ENCODE measurements at regions not wholly inside any gene's neighbourhood (a gene's known extent, or its start where the extent isn't known, plus 50 kb on each side); places are given as distances from the start of the nearest gene placed in this dataset.
"Not testable (repeated sequence)": the region's sequence is repeated elsewhere in the genome, so short reads cannot be mapped to it uniquely, and the experiment has no call there.

GRCh38 chr6:21341910-21342309, 251.6 kb upstream of the SOX4 start:
- no peaks in the 10 kb centered on the region for H3K27me3 ChIP-seq
- TF ChIP-seq EP300 (IDR thresholded peaks at IDR 0.05) (no peak), CTCF (IDR thresholded peaks at IDR 0.05) (no peak), POLR2A (IDR thresholded peaks at IDR 0.05) (no peak)
- H3K36me3 ChIP-seq, result no peaks in the 10 kb centered on the region
- H3K9me3 ChIP-seq, result no peaks in the 10 kb centered on the region
- no peaks in the 10 kb centered on the region for H3K4me1 ChIP-seq (ENCODE audit: insufficient read depth)
- WGBS, 3 donors, result 88 to 95% (median 90%) methylated on average over 4 of the region's 4 CpGs
- H3K4me3 ChIP-seq, result no peak overlapping the region
- intact Hi-C loops (cut with DNase I), result loop anchor here in 1 of 4 donors (10.0 kb wide), 1 partner anchor 243 kb away; no protein-coding TSS in a partner anchor
- no peak for DNase-seq
- no peak overlapping the region for H3K27ac ChIP-seq

GRCh38 chr6:21342501-21342900, 251.1 kb upstream of the SOX4 start:
- Histone ChIP-seq H3K4me1 (ENCODE audit: insufficient read depth) (no peaks in the 10 kb centered on the region), H3K4me3 (no peak overlapping the region), H3K27me3 (no peaks in the 10 kb centered on the region), H3K27ac (no peak overlapping the region), H3K9me3 (no peaks in the 10 kb centered on the region), H3K36me3 (no peaks in the 10 kb centered on the region)
- no peak for TF ChIP-seq CTCF (IDR thresholded peaks at IDR 0.05)
- TF ChIP-seq EP300 (IDR thresholded peaks at IDR 0.05), result no peak
- no peak for TF ChIP-seq POLR2A (IDR thresholded peaks at IDR 0.05)
- no peak for DNase-seq
- intact Hi-C loops (cut with DNase I), result loop anchor here in 1 of 4 donors (10.0 kb wide), 1 partner anchor 242 kb away; no protein-coding TSS in a partner anchor
- 76 to 85% (median 84%) methylated on average over 8 of the region's 8 CpGs for WGBS, 3 donors

- H3K27me3 ChIP-seq; H3K9me3 ChIP-seq; DNase-seq; H3K36me3 ChIP-seq; H3K4me1 ChIP-seq (ENCODE audit: insufficient read depth); H3K4me3 ChIP-seq; H3K27ac ChIP-seq: not testable (repeated sequence)
- intact Hi-C loops (cut with DNase I), result loop anchor here in 1 of 4 donors (10.0 kb wide), 1 partner anchor 239 kb away; no protein-coding TSS in a partner anchor
- WGBS, 3 donors, result 96 to 100% (median 97%) methylated on average over 1 of the region's 1 CpG
Measured at GRCh38 chr6:21345704-21346103, 247.8 kb upstream of the SOX4 start.

- no peak for TF ChIP-seq EP300 (IDR thresholded peaks at IDR 0.05)
- TF ChIP-seq CTCF (IDR thresholded peaks at IDR 0.05), result no peak
- no peak for TF ChIP-seq POLR2A (IDR thresholded peaks at IDR 0.05)
- Histone ChIP-seq H3K4me3 (no peak overlapping the region), H3K27me3 (no peaks in the 10 kb centered on the region), H3K4me1 (ENCODE audit: insufficient read depth) (no peaks in the 10 kb centered on the region), H3K9me3 (no peaks in the 10 kb centered on the region), H3K27ac (no peak overlapping the region), H3K36me3 (no peaks in the 10 kb centered on the region)
- WGBS, 3 donors, result 85 to 91% (median 88%) methylated on average over 7 of the region's 7 CpGs
- DNase-seq, result no peak
- intact Hi-C loops (cut with DNase I), result loop anchor here in 1 of 4 donors (10.0 kb wide), 1 partner anchor 237 kb away; no protein-coding TSS in a partner anchor
Measured at GRCh38 chr6:21348146-21348503, 245.4 kb upstream of the SOX4 start.

- peak in 3 of 5 donors; percentile 17 to 29 (median 25) for DNase-seq
- 29 to 49% (median 40%) methylated on average over 7 of the region's 7 CpGs for WGBS, 3 donors
- Histone ChIP-seq H3K36me3 (no peaks in the 10 kb centered on the region), H3K27me3 (no peaks in the 10 kb centered on the region), H3K27ac (peak overlapping the region in 1 of 2 donors; percentile 40), H3K4me3 (no peak overlapping the region), H3K9me3 (no peaks in the 10 kb centered on the region), H3K4me1 (ENCODE audit: insufficient read depth) (no peaks in the 10 kb centered on the region)
- intact Hi-C loops (cut with DNase I), result loop anchor here in 1 of 4 donors (10.0 kb wide), 1 partner anchor 236 kb away; no protein-coding TSS in a partner anchor
- TF ChIP-seq CTCF (IDR thresholded peaks at IDR 0.05) (no peak), POLR2A (IDR thresholded peaks at IDR 0.05) (no peak), EP300 (IDR thresholded peaks at IDR 0.05) (no peak)
Measured at GRCh38 chr6:21348504-21349195, 244.9 kb upstream of the SOX4 start.
